ENCODE measurements at regions not wholly inside any gene's neighbourhood (a gene's known extent, or its start where the extent isn't known, plus 50 kb on each side); places are given as distances from the start of the nearest gene placed in this dataset.

GRCh38 chr4:110878413-110878812 lies 255.5 kb upstream of the PITX2 start:
- intact Hi-C loops (cut with micrococcal nuclease), result no loop called here
- Histone ChIP-seq H3K36me3 (ENCODE audit: control insufficient read depth, insufficient read depth, low read length) (no peaks in the 10 kb centered on the region), H3K4me2 (ENCODE audit: insufficient read depth, low read length) (no peak overlapping the region), H2AFZ (ENCODE audit: low read depth, low read length) (no peak overlapping the region), H3K79me2 (ENCODE audit: control insufficient read depth, insufficient read depth, low read length) (no peaks in the 10 kb centered on the region), H4K20me1 (replicated peaks; ENCODE audit: control insufficient read depth, insufficient read depth, low read length) (no peaks in the 10 kb centered on the region), H3K9me3 (replicated peaks; ENCODE audit: control insufficient read depth, insufficient read depth, low read depth, low read length) (no peaks in the 10 kb centered on the region; the same call in 1 of the 2 replicates), H3K4me1 (replicated peaks in 1 of 2; ENCODE audit: control insufficient read depth in 2 of 2, insufficient read depth in 2 of 2, low read length in 2 of 2) (no peaks in the 10 kb centered on the region), H3K27ac (ENCODE audit: extremely low read depth, low read depth, low read length) (no peak overlapping the region), H3K9me1 (ENCODE audit: control insufficient read depth, insufficient read depth, low read length) (no peaks in the 10 kb centered on the region), H3K27me3 (ENCODE audit: control insufficient read depth in 2 of 2, insufficient read depth in 2 of 2, low read length in 2 of 2) (no peaks in the 10 kb centered on the region), H3K9ac (ENCODE audit: insufficient read depth in 1 of 2, low read depth in 2 of 2, low read length in 2 of 2) (no peak overlapping the region), H3K4me3 (no peak overlapping the region)
- CTCF ChIA-PET (ENCODE audit: low intra/inter-chr PET ratio), result no interaction called here
- 0% methylated on average over 2 of the region's 2 CpGs for WGBS (ENCODE audit: insufficient coverage, low coverage, missing lambda C conversion rate)
- in situ Hi-C loops (cut with MboI), result no loop called here
- POLR2A ChIA-PET, result no interaction called here
- DNase-seq (ENCODE audit: extremely low read depth in 1 of 4, low spot score in 3 of 4), result no peak
- FAIRE-seq, result no peak
- no peak for ATAC-seq
- BruUV-seq (replicated peaks), result no TSS peak
- TF ChIP-seq FOXK1 (CRISPR knock-in tag; IDR thresholded peaks at IDR 0.05; ENCODE audit: borderline replicate concordance) (no peak), ZNF785 (CRISPR knock-in tag; IDR thresholded peaks at IDR 0.05) (no peak), RBM14 (IDR thresholded peaks at IDR 0.05; ENCODE audit: borderline replicate concordance, insufficient read depth, low read depth, low read length) (no peak), ZNF407 (IDR thresholded peaks at IDR 0.05; ENCODE audit: low read depth) (no peak), CGGBP1 (CRISPR knock-in tag; IDR thresholded peaks at IDR 0.05) (no peak), EWSR1 (IDR thresholded peaks at IDR 0.05; ENCODE audit: borderline replicate concordance, low read depth, partially characterized antibody) (no peak), ZKSCAN1 (IDR thresholded peaks at IDR 0.05; ENCODE audit: low read depth, low read length) (no peak), NEUROD1 (IDR thresholded peaks at IDR 0.05; ENCODE audit: borderline replicate concordance, low read depth, low read length, partially characterized antibody) (no peak), ARID4B (CRISPR knock-in tag; IDR thresholded peaks at IDR 0.05) (no peak), ATF1 (CRISPR knock-in tag; IDR thresholded peaks at IDR 0.05) (no peak), ATF1 (tag; IDR thresholded peaks at IDR 0.05) (no peak), ZNF75A (CRISPR knock-in tag; IDR thresholded peaks at IDR 0.05) (no peak)
